GM12865 (cell line): ENCODE measurements at regions not wholly inside any gene's neighbourhood (a gene's known extent, or its start where the extent isn't known, plus 50 kb on each side); places are given as distances from the start of the nearest gene placed in this dataset.

Experiments used
- DNase-seq: peaks from one replicate; pipeline ENCODE4 v3.0.0; 2010; ENCODE audit warnings: low read depth
- H3K4me3 ChIP-seq: 2 replicates; pipeline ENCODE4 v1.5.1; 2011; ENCODE audit warnings: mild to moderate bottlenecking, low read depth, low read length, control low read depth
- TF ChIP-seq, protein P1 (sequence below): IDR thresholded peaks from 2 replicates; pipeline ENCODE4 v1.5.1; 2011; ENCODE audit warnings: low read length, control low read depth, low read depth, inconsistent platforms; ENCODE audit not compliant: insufficient read depth; ENCODE audit errors: missing control alignments

DNA sequence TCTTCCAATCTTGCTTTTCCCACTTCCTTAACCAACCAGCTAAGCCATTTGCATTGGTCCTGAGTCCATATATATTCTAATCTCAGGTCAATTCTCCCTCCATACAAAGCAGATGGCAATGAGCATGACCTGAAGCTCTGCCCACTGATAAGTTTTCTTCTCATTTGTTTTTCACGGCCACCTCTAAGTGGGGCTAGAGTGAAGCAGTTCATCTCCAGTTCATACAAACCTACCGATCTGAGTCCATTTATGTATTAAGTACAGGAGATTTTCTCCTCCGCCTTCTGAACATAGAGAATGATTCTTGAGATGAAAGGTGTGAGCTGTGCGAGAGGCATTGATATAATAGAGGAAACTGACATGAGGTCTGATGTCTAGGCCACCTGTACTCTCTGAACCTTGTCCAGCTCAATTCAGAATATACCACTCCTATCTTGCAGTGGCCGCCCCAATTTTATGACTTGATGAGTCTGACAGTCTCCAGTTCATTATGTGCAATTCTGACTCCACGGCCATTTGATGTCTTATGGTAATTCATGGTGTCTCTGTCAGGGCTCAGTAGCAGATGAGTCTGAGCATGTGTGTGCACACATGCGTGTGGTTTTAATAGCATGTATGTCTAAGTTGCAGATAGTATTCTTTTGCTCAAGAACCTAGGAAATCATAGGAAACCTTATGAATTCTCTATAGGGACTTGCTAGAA, 329.8 kb downstream of the PMP22 start:
- TF ChIP-seq, protein P1, sequence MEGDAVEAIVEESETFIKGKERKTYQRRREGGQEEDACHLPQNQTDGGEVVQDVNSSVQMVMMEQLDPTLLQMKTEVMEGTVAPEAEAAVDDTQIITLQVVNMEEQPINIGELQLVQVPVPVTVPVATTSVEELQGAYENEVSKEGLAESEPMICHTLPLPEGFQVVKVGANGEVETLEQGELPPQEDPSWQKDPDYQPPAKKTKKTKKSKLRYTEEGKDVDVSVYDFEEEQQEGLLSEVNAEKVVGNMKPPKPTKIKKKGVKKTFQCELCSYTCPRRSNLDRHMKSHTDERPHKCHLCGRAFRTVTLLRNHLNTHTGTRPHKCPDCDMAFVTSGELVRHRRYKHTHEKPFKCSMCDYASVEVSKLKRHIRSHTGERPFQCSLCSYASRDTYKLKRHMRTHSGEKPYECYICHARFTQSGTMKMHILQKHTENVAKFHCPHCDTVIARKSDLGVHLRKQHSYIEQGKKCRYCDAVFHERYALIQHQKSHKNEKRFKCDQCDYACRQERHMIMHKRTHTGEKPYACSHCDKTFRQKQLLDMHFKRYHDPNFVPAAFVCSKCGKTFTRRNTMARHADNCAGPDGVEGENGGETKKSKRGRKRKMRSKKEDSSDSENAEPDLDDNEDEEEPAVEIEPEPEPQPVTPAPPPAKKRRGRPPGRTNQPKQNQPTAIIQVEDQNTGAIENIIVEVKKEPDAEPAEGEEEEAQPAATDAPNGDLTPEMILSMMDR, result no peak
- no peak for DNase-seq
- no peak overlapping the region for H3K4me3 ChIP-seq

DNA sequence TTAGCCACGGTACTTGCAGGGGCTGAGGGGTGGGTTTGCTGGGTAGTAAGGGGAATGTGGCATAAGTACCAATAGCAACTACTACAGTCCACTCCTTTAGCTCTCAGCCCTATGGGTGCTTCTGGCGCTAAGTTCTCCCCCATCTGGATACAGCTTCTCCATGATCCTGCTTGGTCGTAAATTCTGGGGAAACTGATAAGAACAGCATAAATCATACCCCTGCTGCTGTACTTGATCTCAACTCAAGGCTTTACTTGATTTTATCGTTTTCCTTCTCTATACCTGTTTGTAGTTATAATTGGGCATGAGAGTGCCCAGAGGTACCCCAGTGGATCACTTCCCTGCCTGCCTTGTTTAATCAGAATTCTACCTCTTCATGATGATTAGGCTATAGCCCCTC, 331.4 kb downstream of the PMP22 start:
- TF ChIP-seq, protein P1, result no peak
- H3K4me3 ChIP-seq, result no peak overlapping the region
- DNase-seq, result no peak

DNA sequence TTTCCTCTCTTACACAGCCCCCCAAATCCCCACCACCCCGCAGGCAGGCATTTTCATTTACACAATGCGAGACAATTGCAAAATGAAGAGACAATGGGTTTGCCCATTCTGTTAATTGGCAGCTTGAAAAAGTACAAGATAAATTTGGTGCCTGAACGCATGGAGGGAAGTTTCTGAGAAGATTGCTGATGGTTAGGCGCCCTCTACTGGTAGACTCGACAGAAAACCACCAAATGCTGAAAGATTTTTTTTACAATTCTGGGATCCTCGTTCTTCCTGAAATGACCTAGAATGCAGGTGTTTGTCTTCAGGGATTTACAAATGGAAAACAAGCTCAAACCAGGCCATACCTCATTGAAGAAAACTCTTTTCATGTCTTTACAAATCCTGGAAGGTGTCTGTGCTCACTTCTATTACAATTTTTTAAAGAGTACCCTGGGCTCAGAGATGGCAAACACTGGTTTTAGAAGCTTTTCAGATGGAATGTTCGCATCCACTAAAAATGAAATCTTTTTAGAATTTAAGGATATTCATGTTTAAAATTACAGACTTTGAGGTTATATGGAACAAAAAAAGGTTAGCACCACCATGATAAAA, 338.5 kb downstream of the PMP22 start:
- peak; percentile 54 for DNase-seq

DNA sequence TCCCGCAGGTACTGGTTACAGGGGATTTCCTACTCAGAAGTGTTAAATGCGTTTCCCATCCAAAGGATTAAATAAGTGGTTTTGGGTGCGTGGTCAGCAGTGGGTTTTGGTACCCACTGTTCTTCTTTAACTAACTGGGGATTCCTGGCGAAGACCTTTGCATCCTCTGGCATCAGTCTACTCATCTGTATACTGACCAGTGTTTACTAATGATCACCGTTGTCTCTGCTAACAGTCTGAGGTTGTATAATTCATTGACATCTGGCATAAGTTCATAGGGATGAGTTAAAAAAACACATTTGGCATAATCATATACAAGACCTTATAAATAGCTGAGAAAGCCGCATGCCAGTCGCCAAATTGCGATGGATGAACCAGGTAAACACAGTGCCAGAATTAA, 339.1 kb downstream of the PMP22 start:
- TF ChIP-seq, protein P1, result no peak
- no peak overlapping the region for H3K4me3 ChIP-seq
- no peak for DNase-seq

More for the DNA sequence above, 338.5 kb downstream of the PMP22 start:
- TF ChIP-seq, protein P1, result peak; percentile 62
- H3K4me3 ChIP-seq, result no peak overlapping the region

DNA sequence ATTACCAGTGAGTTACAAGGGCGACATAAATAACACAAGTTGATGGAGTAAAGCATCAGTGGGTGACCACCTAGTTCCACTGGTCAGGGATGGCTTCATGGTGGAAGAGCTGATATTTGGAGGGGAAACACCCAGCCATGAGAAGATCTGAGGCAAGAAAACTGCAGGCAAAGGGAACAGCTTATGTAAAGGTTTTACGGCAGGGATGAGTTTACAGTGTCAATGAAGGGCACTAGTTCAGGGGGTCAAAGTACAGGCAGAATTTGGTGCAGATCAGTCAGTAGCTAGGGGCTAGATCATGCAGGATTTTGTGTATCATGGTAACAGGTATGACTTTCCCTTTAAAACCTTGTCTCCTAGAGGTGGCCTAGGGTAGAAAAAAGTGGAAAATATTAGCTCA, 339.6 kb downstream of the PMP22 start:
- DNase-seq, result no peak
- TF ChIP-seq, protein P1, result no peak
- H3K4me3 ChIP-seq, result no peak overlapping the region

DNA sequence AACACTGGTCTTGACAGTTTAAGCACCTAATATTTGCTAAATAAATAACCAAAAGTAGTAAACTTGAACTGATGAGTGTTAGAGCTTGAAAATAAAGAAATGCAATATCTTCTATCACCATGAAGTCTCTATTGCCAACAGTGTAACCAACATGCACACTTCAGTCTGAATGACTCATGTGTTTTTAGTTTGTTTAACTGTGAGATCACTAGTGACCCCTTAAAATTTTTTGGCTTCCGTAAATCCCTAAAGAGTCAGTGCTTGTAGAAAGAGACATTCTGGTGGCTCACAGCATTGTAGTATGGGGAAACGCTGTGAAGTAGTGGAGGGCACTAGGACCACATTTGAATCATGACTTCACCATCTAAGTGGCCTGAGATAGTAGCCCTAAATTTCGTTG, 341.1 kb downstream of the PMP22 start:
- H3K4me3 ChIP-seq, result no peak overlapping the region
- no peak for DNase-seq
- TF ChIP-seq, protein P1, result no peak

DNA sequence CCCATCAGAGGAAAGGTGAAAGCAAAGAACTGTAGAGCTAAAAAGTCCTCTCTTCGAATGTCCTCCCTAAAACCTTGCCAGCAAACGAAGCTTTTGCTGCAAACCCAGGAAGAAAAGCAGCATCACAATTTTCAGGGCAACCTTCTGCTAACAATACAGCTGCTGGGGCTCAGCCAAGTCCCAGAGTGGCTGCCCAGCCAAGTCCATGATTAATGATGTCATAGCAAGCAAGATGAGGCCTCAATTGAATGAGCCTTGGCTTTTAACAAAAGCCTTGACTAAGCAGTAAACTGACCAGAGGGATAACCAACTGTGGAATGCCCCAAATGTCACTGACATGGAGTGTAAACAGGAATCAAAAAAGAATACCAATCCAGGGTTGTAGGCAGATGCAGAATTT, 342.7 kb downstream of the PMP22 start:
- no peak for DNase-seq
- no peak overlapping the region for H3K4me3 ChIP-seq

More for the DNA sequence above, 342.7 kb downstream of the PMP22 start:
- TF ChIP-seq, protein P1, result no peak
